ENCODE measurements at regions not wholly inside any gene's neighbourhood (a gene's known extent, or its start where the extent isn't known, plus 50 kb on each side); places are given as distances from the start of the nearest gene placed in this dataset.

DNA sequence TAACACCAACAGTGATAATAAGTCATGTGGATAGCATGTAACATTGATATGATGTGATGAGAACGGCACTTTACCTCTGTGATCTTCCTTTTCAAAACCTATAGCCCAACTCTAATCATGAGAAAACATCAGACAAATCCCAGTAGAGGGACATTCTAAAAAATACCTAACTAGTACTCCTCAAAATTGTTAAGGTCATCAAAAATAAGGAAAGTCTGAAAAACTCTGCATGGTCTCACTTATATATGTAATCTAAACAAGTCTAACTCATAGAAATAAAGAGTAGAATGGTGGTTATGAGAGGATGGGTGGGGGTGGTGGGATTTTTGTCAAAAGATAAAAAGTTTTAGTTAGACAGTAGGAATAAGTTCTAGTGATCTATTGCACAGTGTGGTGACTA lies 243.9 kb upstream of the GRIA3 start:
- TF ChIP-seq CBX8 (IDR thresholded peaks at IDR 0.05; ENCODE audit: borderline replicate concordance, extremely low read depth, low read depth, low read length, poor library complexity, severe bottlenecking) (no peak), HNRNPLL (IDR thresholded peaks at IDR 0.05; ENCODE audit: low read depth, low read length, poor library complexity, severe bottlenecking) (no peak), CBFA2T3 (IDR thresholded peaks at IDR 0.05) (no peak), CTCF (IDR thresholded peaks at IDR 0.05 in 2 of 3, conservative IDR thresholded peaks at IDR 0.05 in 1 of 3; ENCODE audit: insufficient read depth in 2 of 3, low read depth in 1 of 3, low read length in 3 of 3) (no peak)

All from K562 (cell line).